Nephron progenitor cell (in vitro differentiated cells): ENCODE measurements at regions not wholly inside any gene's neighbourhood (a gene's known extent, or its start where the extent isn't known, plus 50 kb on each side); places are given as distances from the start of the nearest gene placed in this dataset.

Experiments
- DNase-seq: peaks from one replicate; pipeline ENCODE4 v3.0.0; 2021
- H3K27ac Mint-ChIP-seq: 2 replicates; pipeline ENCODE4 v1.8.0; 2021; ENCODE audit warnings: mild to moderate bottlenecking, moderate library complexity, mixed read lengths
- H3K27me3 Mint-ChIP-seq: 2 replicates; pipeline ENCODE4 v1.8.0; 2021; ENCODE audit warnings: mild to moderate bottlenecking, low read depth, mixed read lengths; ENCODE audit not compliant: poor library complexity
- H3K36me3 Mint-ChIP-seq: 2 replicates; pipeline ENCODE4 v1.8.0; 2021; ENCODE audit warnings: low read depth, mixed read lengths
- H3K4me1 Mint-ChIP-seq: 2 replicates; pipeline ENCODE4 v1.8.0; 2021; ENCODE audit warnings: mixed read lengths
- H3K4me3 Mint-ChIP-seq: 2 replicates; pipeline ENCODE4 v1.8.0; 2021; ENCODE audit warnings: mild to moderate bottlenecking, moderate library complexity, mixed read lengths
- H3K9me3 Mint-ChIP-seq: 2 replicates; pipeline ENCODE4 v1.8.0; 2021; ENCODE audit warnings: mild to moderate bottlenecking, moderate library complexity, mixed read lengths
- TF ChIP-seq, protein P1 (sequence below): fragments of 200-600 bp; sonication (generic); IDR thresholded peaks from 2 replicates; pipeline ENCODE4 v1.5.0; 2021; ENCODE audit warnings: antibody characterized with exemption

DNA sequence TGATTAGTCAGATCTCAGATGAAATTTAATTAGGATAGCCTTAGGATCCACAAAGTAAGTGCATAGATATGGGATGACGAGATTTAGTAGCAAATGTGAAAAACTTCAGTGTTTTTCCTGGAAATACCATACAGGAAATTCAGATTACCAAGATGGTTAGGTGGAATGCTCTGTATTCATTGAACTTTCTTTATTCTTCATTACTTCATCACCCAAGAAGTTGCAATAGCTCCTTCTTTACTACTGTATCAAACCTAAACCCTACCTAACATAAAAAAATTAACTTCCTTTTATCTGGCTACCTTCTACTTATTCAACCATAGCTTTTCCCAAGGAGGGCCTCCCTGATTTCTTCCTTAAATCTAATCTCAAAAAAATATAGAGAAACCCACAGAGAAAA lies 100.4 kb downstream of the TTC6 start:
- no peaks in the 10 kb centered on the region for H3K4me1 Mint-ChIP-seq
- peaks cover 28% of the 10 kb centered on the region for H3K9me3 Mint-ChIP-seq
- H3K36me3 Mint-ChIP-seq: no peaks in the 10 kb centered on the region
- DNase-seq: no peak
- H3K4me3 Mint-ChIP-seq: no peak overlapping the region
- TF ChIP-seq, protein P1, sequence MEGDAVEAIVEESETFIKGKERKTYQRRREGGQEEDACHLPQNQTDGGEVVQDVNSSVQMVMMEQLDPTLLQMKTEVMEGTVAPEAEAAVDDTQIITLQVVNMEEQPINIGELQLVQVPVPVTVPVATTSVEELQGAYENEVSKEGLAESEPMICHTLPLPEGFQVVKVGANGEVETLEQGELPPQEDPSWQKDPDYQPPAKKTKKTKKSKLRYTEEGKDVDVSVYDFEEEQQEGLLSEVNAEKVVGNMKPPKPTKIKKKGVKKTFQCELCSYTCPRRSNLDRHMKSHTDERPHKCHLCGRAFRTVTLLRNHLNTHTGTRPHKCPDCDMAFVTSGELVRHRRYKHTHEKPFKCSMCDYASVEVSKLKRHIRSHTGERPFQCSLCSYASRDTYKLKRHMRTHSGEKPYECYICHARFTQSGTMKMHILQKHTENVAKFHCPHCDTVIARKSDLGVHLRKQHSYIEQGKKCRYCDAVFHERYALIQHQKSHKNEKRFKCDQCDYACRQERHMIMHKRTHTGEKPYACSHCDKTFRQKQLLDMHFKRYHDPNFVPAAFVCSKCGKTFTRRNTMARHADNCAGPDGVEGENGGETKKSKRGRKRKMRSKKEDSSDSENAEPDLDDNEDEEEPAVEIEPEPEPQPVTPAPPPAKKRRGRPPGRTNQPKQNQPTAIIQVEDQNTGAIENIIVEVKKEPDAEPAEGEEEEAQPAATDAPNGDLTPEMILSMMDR: no peak
- H3K27me3 Mint-ChIP-seq: no peaks in the 10 kb centered on the region
- no peak overlapping the region for H3K27ac Mint-ChIP-seq

DNA sequence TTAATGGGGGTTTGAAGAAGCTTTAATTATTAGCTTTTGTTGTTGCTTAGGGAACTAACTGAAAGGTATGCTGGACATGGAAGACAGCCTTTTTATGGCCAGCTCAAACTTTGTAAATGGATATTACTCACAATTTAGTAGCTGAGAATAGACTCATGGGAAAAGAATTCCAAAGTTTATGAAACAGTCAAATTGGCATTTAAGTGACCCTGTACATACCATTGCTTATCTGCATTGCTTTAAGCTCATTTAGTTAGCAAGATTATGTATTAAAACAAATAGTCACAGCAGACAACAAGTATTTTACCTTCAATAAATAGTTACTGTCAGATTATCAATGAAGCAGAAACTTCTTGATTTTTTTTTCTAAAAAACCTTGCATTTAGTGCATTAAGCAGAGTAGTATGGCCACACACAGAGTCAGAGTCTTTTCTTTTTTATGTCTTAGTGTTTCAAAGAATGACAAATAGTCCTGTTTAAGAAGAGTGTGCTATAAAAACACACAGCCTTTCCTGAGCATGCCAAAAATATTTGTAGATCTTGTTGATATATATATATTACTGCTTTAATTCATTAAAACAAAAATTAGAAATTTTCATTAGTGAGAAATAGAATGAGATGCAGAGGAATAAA lies 102.2 kb downstream of the TTC6 start:
- TF ChIP-seq, protein P1: no peak
- DNase-seq: no peak
- Mint-ChIP-seq H3K27me3 (peaks cover 6% of the 10 kb centered on the region), H3K27ac (no peak overlapping the region), H3K4me3 (no peak overlapping the region), H3K4me1 (no peaks in the 10 kb centered on the region), H3K9me3 (peaks cover 19% of the 10 kb centered on the region), H3K36me3 (no peaks in the 10 kb centered on the region)

DNA sequence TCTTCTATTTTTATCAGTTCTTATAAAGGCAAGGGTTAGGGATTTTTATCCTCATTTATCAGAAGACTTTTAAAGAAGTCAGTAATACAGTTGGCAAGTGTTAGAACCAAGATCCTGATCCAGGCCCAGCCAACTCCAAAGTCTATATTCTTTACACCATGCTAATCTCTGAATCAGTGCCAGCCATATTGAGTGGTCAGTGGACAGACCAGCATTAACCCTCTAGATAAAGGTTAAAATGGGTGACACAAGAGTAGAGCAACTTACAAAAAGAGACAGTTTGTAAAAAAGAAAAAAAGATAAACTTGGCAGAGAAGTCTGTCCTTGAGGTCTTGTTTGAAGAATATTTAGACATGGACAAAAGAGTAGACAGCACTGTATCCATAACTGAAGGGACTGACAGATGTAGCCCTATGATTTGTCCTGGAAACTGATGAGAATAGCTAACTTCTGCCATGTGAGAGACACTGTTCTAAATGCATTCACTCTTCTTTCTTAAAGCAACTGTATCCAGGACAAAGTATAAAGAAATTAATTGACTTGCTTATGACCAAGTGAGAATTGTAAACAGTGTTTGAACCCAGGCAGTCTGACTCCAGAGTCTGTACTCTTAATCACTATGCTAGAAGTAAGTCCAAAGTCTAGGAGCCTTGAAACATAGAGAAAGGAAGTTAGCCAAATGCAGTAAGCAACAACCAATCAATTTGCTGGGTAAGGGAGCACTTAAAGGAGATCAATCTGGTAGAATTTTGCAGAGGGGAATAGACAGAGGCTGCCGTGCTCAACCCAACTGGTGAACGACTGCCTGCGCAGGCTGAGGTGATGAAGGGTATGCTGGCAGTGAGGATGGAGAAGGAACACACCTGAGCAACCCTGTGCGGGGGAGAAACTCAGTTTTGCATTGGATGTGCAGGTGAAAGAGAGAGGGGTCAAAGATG lies 103.7 kb downstream of the TTC6 start:
- Mint-ChIP-seq H3K27ac (no peak overlapping the region), H3K27me3 (peaks cover 6% of the 10 kb centered on the region), H3K4me1 (no peaks in the 10 kb centered on the region), H3K36me3 (no peaks in the 10 kb centered on the region), H3K9me3 (peaks cover 4% of the 10 kb centered on the region), H3K4me3 (no peak overlapping the region)
- DNase-seq: no peak
- TF ChIP-seq, protein P1: no peak

DNA sequence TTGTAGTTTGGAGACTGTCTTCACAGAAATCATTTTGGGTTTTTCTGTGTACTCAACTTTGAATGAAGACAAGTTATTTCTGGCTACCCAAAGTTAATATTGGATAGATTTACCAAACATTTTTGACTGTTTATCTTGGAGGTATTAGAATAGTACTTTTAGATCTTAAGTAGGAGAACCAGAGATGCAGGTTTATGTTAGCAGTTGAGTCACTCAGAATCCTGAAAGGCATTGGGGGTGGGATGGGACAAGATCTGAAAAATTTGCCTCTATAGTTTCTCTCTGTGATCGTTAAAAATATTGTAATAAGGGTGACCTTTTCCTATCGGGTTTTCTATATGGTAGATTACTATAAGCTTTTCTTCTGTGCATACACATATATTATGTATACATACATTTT lies 112.3 kb downstream of the TTC6 start:
- H3K4me3 Mint-ChIP-seq: no peak overlapping the region
- DNase-seq: no peak
- no peaks in the 10 kb centered on the region for H3K27me3 Mint-ChIP-seq
- no peak overlapping the region for H3K27ac Mint-ChIP-seq
- no peaks in the 10 kb centered on the region for H3K36me3 Mint-ChIP-seq
- no peaks in the 10 kb centered on the region for H3K9me3 Mint-ChIP-seq
- TF ChIP-seq, protein P1: no peak
- H3K4me1 Mint-ChIP-seq: no peaks in the 10 kb centered on the region

DNA sequence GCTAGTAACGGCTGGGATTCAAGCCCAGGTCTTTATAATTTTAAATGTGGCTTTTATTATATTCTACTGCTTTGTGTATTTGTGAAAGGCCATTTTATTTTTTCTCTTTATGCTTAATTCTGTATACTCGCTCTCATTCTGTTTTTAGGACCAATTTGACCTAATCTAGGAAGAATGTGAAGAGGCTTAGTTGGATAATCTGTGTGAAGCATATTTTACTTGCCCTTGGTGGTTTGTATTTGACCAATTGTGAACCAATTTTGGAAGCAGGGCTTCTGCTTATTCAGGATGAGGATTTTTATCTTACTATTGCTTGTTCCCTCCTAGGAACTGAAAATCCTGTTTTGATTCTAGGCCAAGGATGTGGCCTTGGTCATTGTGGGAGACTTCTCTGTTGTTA lies 113.1 kb downstream of the TTC6 start:
- H3K4me3 Mint-ChIP-seq: no peak overlapping the region

More for the DNA sequence above, 113.1 kb downstream of the TTC6 start:
- TF ChIP-seq, protein P1: no peak
- Mint-ChIP-seq H3K4me1 (no peaks in the 10 kb centered on the region), H3K9me3 (no peaks in the 10 kb centered on the region), H3K36me3 (no peaks in the 10 kb centered on the region), H3K27ac (peak overlapping the region; percentile 31), H3K27me3 (no peaks in the 10 kb centered on the region)
- no peak for DNase-seq
